ENCODE measurements at regions not wholly inside any gene's neighbourhood (a gene's known extent, or its start where the extent isn't known, plus 50 kb on each side); places are given as distances from the start of the nearest gene placed in this dataset.
A peak's percentile ranks its signal among the peaks of the same experiment; 100 is the strongest.

GRCh38 chr2:83565626-83566025 is 893.5 kb downstream of the SUCLG1 start:
- no CpG with 5 or more reads among the region's 4 CpGs for WGBS (ENCODE audit: insufficient coverage, insufficient read length)
- no peak overlapping the region for H3K4me3 ChIP-seq (ENCODE audit: low read length)

DNA sequence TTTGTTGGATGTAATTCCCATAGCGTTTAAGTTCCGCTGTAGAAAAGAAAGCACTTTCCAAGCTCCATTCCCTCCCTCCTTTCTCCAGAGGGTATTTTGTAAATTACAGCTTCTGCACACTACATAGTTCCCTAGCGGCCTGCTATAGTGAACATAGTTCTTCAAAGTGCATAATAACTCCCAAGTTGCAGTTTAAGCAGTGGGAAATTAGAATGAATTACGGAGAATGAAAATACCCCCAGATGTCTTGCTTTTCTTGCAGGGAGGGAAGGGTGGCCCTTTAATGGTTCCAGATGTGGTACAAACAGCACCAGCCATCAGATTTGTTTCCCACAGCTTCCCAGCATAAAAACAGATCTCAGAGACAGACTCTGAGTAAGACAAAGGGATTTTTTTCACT is 893.9 kb downstream of the SUCLG1 start:
- WGBS (ENCODE audit: insufficient coverage, insufficient read length), result no CpG with 5 or more reads among the region's 4 CpGs
- no peaks in the 10 kb centered on the region for H3K9me3 ChIP-seq (ENCODE audit: control insufficient read depth, insufficient read depth, low read length)
- no peaks in the 10 kb centered on the region for H3K36me3 ChIP-seq (ENCODE audit: control insufficient read depth, insufficient read depth, low read length)
- H3K27me3 ChIP-seq (ENCODE audit: control insufficient read depth, insufficient read depth, low read length), result no peaks in the 10 kb centered on the region
- H3K27ac ChIP-seq (ENCODE audit: low read length), result no peak overlapping the region
- H3K4me1 ChIP-seq (ENCODE audit: control insufficient read depth, insufficient read depth, low read length), result no peaks in the 10 kb centered on the region
- DNase-seq (ENCODE audit: low read depth, low spot score), result no peak
- no peak overlapping the region for H3K4me3 ChIP-seq (ENCODE audit: low read length)

More at GRCh38 chr2:83565626-83566025, 893.5 kb downstream of the SUCLG1 start:
- no peak for DNase-seq (ENCODE audit: low read depth, low spot score)
- H3K4me1 ChIP-seq (ENCODE audit: control insufficient read depth, insufficient read depth, low read length), result no peaks in the 10 kb centered on the region
- H3K27me3 ChIP-seq (ENCODE audit: control insufficient read depth, insufficient read depth, low read length), result no peaks in the 10 kb centered on the region
- no peak overlapping the region for H3K27ac ChIP-seq (ENCODE audit: low read length)
- no peaks in the 10 kb centered on the region for H3K36me3 ChIP-seq (ENCODE audit: control insufficient read depth, insufficient read depth, low read length)
- no peaks in the 10 kb centered on the region for H3K9me3 ChIP-seq (ENCODE audit: control insufficient read depth, insufficient read depth, low read length)

DNA sequence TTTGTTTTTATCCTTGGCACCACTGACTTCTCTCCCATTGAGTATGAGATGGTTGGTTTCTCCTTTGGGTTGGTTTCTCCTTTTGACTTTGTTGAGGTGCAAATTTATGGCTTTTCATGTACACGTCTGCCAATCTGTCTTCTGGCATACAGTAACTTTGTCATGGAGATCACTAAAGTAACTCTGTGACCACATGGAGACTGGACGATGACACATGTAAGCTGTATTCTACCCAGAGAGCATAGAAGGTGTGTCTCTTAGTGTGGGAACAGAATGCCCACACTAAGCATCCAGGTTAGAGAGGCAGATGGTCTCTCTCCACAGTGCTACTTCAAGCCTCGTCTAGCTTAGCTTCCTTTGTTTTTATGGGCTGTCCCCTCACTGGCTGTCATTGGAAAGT is 897.5 kb downstream of the SUCLG1 start:
- DNase-seq (ENCODE audit: low read depth, low spot score), result no peak
- no peak overlapping the region for H3K27ac ChIP-seq (ENCODE audit: low read length)
- WGBS (ENCODE audit: insufficient coverage, insufficient read length), result no CpG with 5 or more reads among the region's 3 CpGs
- no peaks in the 10 kb centered on the region for H3K27me3 ChIP-seq (ENCODE audit: control insufficient read depth, insufficient read depth, low read length)
- no peaks in the 10 kb centered on the region for H3K36me3 ChIP-seq (ENCODE audit: control insufficient read depth, insufficient read depth, low read length)
- no peaks in the 10 kb centered on the region for H3K9me3 ChIP-seq (ENCODE audit: control insufficient read depth, insufficient read depth, low read length)
- H3K4me1 ChIP-seq (ENCODE audit: control insufficient read depth, insufficient read depth, low read length), result no peaks in the 10 kb centered on the region
- no peak overlapping the region for H3K4me3 ChIP-seq (ENCODE audit: low read length)

DNA sequence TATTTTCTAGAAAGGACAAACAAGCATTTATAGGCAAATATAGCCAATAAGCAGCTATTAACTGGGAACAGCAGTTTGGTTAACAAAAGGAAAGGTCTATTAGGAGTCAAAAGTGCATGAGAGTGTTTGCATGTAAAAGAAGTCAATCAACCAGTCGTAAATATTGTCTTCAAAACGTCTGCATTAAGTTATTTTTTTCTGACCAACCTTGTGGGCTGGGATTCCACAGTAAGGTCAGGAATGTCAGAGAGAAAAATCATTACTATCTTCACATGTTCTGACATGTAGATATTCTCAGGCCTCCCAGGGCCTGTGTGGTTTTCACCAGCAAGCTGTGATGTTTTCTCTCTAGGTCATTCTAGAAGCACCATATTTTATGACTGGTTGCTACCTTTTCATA is 922.5 kb downstream of the SUCLG1 start:
- no peak for DNase-seq (ENCODE audit: low read depth, low spot score)
- no peaks in the 10 kb centered on the region for H3K9me3 ChIP-seq (ENCODE audit: control insufficient read depth, insufficient read depth, low read length)
- no peaks in the 10 kb centered on the region for H3K36me3 ChIP-seq (ENCODE audit: control insufficient read depth, insufficient read depth, low read length)
- no peaks in the 10 kb centered on the region for H3K4me1 ChIP-seq (ENCODE audit: control insufficient read depth, insufficient read depth, low read length)
- no CpG with 5 or more reads among the region's 2 CpGs for WGBS (ENCODE audit: insufficient coverage, insufficient read length)
- H3K4me3 ChIP-seq (ENCODE audit: low read length), result no peak overlapping the region
- H3K27ac ChIP-seq (ENCODE audit: low read length), result no peak overlapping the region
- no peaks in the 10 kb centered on the region for H3K27me3 ChIP-seq (ENCODE audit: control insufficient read depth, insufficient read depth, low read length)

GRCh38 chr2:83534416-83534815 is 924.7 kb downstream of the SUCLG1 start:
- WGBS (ENCODE audit: insufficient coverage, insufficient read length), result no CpG with 5 or more reads among the region's 2 CpGs
- no peaks in the 10 kb centered on the region for H3K4me1 ChIP-seq (ENCODE audit: control insufficient read depth, insufficient read depth, low read length)
- no peak overlapping the region for H3K4me3 ChIP-seq (ENCODE audit: low read length)
- no peaks in the 10 kb centered on the region for H3K9me3 ChIP-seq (ENCODE audit: control insufficient read depth, insufficient read depth, low read length)
- DNase-seq (ENCODE audit: low read depth, low spot score), result no peak
- H3K27me3 ChIP-seq (ENCODE audit: control insufficient read depth, insufficient read depth, low read length), result no peaks in the 10 kb centered on the region
- no peaks in the 10 kb centered on the region for H3K36me3 ChIP-seq (ENCODE audit: control insufficient read depth, insufficient read depth, low read length)
- H3K27ac ChIP-seq (ENCODE audit: low read length), result no peak overlapping the region

- H3K4me3 ChIP-seq (ENCODE audit: low read length), result no peak overlapping the region
- no CpG with 5 or more reads among the region's 5 CpGs for WGBS (ENCODE audit: insufficient coverage, insufficient read length)
Observed at GRCh38 chr2:83531206-83531826, 927.8 kb downstream of the SUCLG1 start.

DNA sequence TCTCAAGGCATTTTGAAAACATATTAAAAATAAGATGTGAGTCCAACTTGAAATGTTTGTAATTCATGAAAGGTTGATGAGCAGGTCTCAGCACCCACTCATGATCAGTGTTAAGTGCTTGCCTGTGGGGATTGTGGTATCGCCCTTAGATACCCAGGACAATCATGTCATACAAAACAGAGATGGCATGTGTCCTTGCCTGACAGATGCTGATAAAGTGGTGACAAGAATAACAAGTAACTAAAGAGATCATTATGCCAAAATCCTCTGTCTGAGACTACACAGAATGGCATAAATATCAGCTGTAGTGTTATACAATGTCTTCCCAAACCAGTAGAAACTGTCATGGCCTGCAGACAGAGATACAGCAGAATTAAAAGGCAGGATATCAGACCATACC is 930.3 kb downstream of the SUCLG1 start:
- DNase-seq (ENCODE audit: low read depth, low spot score), result no peak
- Histone ChIP-seq H3K4me3 (ENCODE audit: low read length) (no peak overlapping the region), H3K9me3 (ENCODE audit: control insufficient read depth, insufficient read depth, low read length) (no peaks in the 10 kb centered on the region), H3K27me3 (ENCODE audit: control insufficient read depth, insufficient read depth, low read length) (no peaks in the 10 kb centered on the region), H3K4me1 (ENCODE audit: control insufficient read depth, insufficient read depth, low read length) (no peaks in the 10 kb centered on the region), H3K36me3 (ENCODE audit: control insufficient read depth, insufficient read depth, low read length) (no peaks in the 10 kb centered on the region), H3K27ac (ENCODE audit: low read length) (no peak overlapping the region)
- no CpG with 5 or more reads among the region's 1 CpG for WGBS (ENCODE audit: insufficient coverage, insufficient read length)

More at GRCh38 chr2:83531206-83531826, 927.8 kb downstream of the SUCLG1 start:
- H3K4me1 ChIP-seq (ENCODE audit: control insufficient read depth, insufficient read depth, low read length), result no peaks in the 10 kb centered on the region
- no peak overlapping the region for H3K27ac ChIP-seq (ENCODE audit: low read length)
- no peaks in the 10 kb centered on the region for H3K9me3 ChIP-seq (ENCODE audit: control insufficient read depth, insufficient read depth, low read length)
- no peak for DNase-seq (ENCODE audit: low read depth, low spot score)
- H3K36me3 ChIP-seq (ENCODE audit: control insufficient read depth, insufficient read depth, low read length), result no peaks in the 10 kb centered on the region
- no peaks in the 10 kb centered on the region for H3K27me3 ChIP-seq (ENCODE audit: control insufficient read depth, insufficient read depth, low read length)

- no peaks in the 10 kb centered on the region for H3K4me1 ChIP-seq (ENCODE audit: control insufficient read depth, insufficient read depth, low read length)
- no peaks in the 10 kb centered on the region for H3K9me3 ChIP-seq (ENCODE audit: control insufficient read depth, insufficient read depth, low read length)
- no peaks in the 10 kb centered on the region; the same call in 1 of the 2 replicates for H3K36me3 ChIP-seq (ENCODE audit: control insufficient read depth, insufficient read depth, low read length)
- no peak overlapping the region for H3K4me3 ChIP-seq (ENCODE audit: low read length)
- no peak overlapping the region for H3K27ac ChIP-seq (ENCODE audit: low read length)
- WGBS (ENCODE audit: insufficient coverage, insufficient read length), result no CpG with 5 or more reads among the region's 4 CpGs
- no peaks in the 10 kb centered on the region for H3K27me3 ChIP-seq (ENCODE audit: control insufficient read depth, insufficient read depth, low read length)
- DNase-seq (ENCODE audit: low read depth, low spot score), result no peak
Observed at GRCh38 chr2:83522891-83523493, 936.1 kb downstream of the SUCLG1 start.

DNA sequence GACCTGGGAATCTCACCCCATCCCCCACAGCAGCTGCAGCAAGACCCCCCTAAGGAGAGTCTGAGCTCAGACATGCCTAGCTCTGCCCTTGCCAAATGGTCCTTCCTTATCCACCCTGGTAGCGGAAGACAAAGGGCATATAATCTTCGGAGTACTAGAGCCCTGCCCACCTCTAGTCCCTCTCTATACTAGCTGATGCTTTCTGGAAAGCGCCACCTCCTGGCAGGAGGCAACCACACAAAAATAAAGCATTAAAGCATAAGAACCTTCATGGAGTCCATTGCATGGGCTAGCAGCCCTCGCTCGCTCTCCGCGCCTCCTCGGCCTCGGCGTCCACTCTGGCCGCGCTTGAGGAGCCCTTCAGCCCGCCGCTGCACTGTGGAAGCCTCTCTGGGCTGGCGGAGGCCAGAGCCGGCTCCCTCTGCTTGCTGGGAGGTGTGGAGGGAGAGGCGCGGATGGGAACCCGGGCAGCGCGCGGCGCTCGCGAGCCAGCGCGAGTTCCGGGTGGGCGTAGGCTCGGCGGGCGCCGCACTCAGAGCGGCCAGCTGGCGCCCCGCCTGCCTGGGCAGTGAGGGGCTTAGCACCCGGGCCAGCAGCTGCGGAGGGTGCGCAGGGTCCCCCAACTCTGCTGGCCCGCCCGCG is 941.2 kb downstream of the SUCLG1 start:
- no peaks in the 10 kb centered on the region; the same call in 1 of the 2 replicates for H3K36me3 ChIP-seq (ENCODE audit: control insufficient read depth, insufficient read depth, low read length)
- H3K9me3 ChIP-seq (ENCODE audit: control insufficient read depth, insufficient read depth, low read length), result no peaks in the 10 kb centered on the region
- DNase-seq (ENCODE audit: low read depth, low spot score), result no peak
- no peak overlapping the region for H3K4me3 ChIP-seq (ENCODE audit: low read length)
- H3K4me1 ChIP-seq (ENCODE audit: control insufficient read depth, insufficient read depth, low read length), result no peaks in the 10 kb centered on the region
- H3K27me3 ChIP-seq (ENCODE audit: control insufficient read depth, insufficient read depth, low read length), result no peaks in the 10 kb centered on the region
- H3K27ac ChIP-seq (ENCODE audit: low read length), result no peak overlapping the region
- WGBS (ENCODE audit: insufficient coverage, insufficient read length), result no CpG with 5 or more reads among the region's 42 CpGs

DNA sequence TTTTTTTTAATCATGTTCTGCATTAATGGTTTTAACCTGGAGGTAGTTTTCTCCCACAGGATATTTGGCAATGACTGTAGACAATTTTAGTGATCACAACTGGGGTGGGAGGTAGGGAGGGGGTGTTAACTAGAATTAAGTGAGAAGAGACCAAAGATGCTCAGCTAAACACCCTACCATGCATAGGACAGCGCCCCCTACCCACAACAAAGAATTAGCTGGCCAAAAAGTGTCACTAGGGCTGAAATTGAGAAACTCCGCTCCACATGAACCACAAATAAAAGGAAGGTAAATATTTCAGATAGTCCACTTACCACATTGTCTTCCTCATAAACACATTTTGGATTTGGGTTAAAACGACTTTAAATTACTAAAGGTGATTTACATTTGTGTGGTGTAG is 942.6 kb downstream of the SUCLG1 start:
- H3K4me1 ChIP-seq (ENCODE audit: control insufficient read depth, insufficient read depth, low read length), result no peaks in the 10 kb centered on the region
- H3K4me3 ChIP-seq (ENCODE audit: low read length), result no peak overlapping the region
- H3K9me3 ChIP-seq (ENCODE audit: control insufficient read depth, insufficient read depth, low read length), result no peaks in the 10 kb centered on the region
- no CpG with 5 or more reads among the region's 3 CpGs for WGBS (ENCODE audit: insufficient coverage, insufficient read length)
- no peak overlapping the region for H3K27ac ChIP-seq (ENCODE audit: low read length)
- DNase-seq (ENCODE audit: low read depth, low spot score), result peak; percentile 13
- H3K27me3 ChIP-seq (ENCODE audit: control insufficient read depth, insufficient read depth, low read length), result no peaks in the 10 kb centered on the region
- no peaks in the 10 kb centered on the region; the same call in 1 of the 2 replicates for H3K36me3 ChIP-seq (ENCODE audit: control insufficient read depth, insufficient read depth, low read length)

Measured in iPS DF 6.9 (cell line).